GM12892 (cell line): ENCODE measurements at regions not wholly inside any gene's neighbourhood (a gene's known extent, or its start where the extent isn't known, plus 50 kb on each side); places are given as distances from the start of the nearest gene placed in this dataset.

ENCODE experiments used
- DNase-seq: peaks from one replicate; pipeline ENCODE4 v3.0.0; 2011; ENCODE audit not compliant: insufficient read length
- FAIRE-seq: peaks from 2 replicates; lab custom pipeline; 2011; peaks lifted over from hg19 to GRCh38; lab: Jason Lieb, UNC
- POLR2A ChIP-seq: IDR thresholded peaks from 2 replicates; pipeline ENCODE4 v1.6.1; 2011; ENCODE audit warnings: low read depth, low read length, control low read depth
- POLR2AphosphoS5 ChIP-seq: IDR thresholded peaks from 2 replicates; pipeline ENCODE4 v1.6.1; 2011; ENCODE audit warnings: low read depth, low read length, control low read depth
- TAF1 ChIP-seq: IDR thresholded peaks from 2 replicates; pipeline ENCODE4 v1.6.1; 2011; ENCODE audit warnings: low read depth, mild to moderate bottlenecking, control low read depth, low read length, borderline replicate concordance

DNA sequence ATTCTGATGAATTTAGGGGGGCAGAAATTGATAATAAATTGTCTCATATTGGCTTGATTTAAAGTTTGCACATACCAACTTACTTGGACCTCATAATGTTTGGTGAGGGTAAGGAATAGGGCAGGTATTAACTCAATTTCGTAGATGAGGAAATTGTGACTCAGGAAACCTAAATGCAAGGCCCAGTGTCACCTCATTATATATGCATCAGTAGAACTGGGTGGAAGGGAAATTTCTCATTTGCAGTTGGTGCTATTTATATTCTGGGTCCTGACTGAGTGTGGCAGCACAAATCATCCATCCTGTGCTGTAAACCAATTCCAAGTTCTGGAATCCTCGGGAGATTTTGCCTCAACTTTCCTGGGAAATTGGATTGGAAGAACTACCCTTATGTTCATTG, 103.0 kb downstream of the SPATA31D1 start:
- FAIRE-seq (no peak), DNase-seq (no peak)
- no peak for TF ChIP-seq TAF1
- no peak for TF ChIP-seq POLR2A
- no peak for TF ChIP-seq POLR2AphosphoS5

DNA sequence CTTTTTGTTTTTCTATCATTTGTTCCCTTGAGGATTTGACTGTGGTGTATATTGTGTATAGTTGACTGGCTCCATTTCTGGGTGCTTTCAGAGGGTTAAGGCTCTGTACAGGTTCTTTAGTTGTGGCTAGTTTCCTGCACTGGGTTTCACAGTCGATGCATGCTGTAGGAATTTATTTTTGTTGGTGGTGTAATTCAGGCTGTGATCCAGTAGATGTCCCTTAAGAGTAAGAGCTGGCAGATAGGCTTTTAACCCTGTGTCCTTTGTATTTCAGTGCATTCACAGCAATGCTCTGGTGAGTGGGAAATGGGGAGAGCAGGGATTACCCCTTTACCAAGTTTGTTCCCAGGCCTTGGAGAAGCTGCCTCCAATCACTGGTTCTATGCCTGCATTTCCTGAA, 112.9 kb downstream of the SPATA31D1 start:
- DNase-seq, result no peak
- no peak for FAIRE-seq
- TF ChIP-seq TAF1, result no peak
- TF ChIP-seq POLR2AphosphoS5, result no peak
- no peak for TF ChIP-seq POLR2A

DNA sequence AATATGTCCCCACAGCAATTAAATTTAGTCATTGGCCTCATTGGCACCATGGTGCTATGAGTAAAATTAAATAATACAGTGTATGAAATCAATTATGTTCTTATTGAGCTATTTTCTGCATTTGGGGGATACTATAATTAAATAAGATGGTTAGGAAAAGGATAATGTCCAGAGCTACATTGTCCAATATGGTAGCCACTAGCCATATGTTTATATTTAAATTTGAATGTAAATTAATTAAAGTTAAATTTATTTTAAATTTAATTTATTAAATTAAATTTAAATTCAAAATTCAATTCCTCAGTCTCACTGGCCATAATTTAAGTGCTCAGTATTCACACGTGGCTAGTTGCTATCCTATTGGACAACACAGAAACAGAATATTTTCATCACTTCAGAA, 115.7 kb downstream of the SPATA31D1 start:
- FAIRE-seq, result no peak
- TF ChIP-seq POLR2A, result no peak
- DNase-seq, result no peak

DNA sequence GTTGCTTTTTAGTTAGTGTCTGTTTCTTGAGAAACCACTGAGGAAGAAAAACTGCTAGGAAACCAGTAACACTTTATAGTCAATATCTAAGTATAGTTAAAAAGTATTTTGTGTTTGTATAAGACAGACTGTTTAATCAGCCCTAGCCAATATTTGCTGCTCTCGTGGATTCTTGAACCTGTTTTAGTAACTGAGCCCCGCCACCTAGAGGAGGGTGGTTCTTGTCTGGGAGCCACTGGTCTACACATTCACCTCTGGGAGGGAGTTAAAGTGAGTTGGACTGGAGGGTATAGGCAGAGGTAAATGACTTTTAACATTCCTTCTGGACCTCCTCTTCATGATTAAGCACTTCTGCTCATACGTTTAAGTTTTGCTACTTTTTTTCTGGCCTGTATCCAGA, 117.2 kb downstream of the SPATA31D1 start:
- no peak for TF ChIP-seq POLR2A
- TF ChIP-seq TAF1, result no peak
- no peak for TF ChIP-seq POLR2AphosphoS5
- FAIRE-seq (no peak), DNase-seq (no peak)

DNA sequence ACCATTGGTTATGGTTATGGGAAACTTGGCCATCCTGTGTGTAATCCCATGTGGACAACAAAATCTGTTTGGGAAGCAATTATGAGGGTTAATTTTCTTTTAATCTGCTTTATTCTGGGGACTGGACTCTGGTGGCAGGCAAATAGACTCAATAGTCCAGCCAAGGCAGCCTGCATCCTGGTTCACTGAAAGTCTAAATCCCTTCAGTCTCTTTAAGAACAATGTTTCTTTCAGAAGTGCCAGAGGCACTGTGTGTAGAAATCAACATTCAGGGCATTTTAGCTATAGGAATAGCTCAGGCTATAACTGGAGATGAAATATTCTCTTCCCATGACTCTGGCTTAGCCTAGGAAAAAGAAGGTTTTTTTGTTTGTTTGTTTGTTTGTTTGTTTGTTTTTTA, 118.0 kb downstream of the SPATA31D1 start:
- no peak for DNase-seq
- FAIRE-seq, result no peak
- no peak for TF ChIP-seq POLR2A
- no peak for TF ChIP-seq TAF1
- TF ChIP-seq POLR2AphosphoS5, result no peak

DNA sequence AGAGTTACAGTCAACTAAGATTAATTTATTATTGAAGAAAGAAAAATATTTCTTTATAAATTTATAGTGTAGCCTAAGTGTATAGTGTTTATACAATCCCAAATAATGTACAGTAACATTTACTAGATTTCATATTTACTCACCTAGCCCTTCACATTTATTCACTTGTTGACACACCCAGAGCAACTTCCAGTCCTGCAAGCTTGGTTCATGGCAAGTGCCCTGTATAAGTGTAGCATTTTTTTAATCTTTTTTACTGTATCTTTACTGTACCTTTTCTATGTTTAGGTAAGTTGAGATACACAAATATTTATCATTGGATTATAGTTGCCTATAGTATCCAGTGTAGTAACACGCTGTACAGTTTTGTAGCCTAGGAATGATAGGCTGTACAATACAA, 119.9 kb downstream of the SPATA31D1 start:
- TF ChIP-seq POLR2AphosphoS5 (no peak), POLR2A (no peak), TAF1 (no peak)
- FAIRE-seq (no peak), DNase-seq (no peak)

DNA sequence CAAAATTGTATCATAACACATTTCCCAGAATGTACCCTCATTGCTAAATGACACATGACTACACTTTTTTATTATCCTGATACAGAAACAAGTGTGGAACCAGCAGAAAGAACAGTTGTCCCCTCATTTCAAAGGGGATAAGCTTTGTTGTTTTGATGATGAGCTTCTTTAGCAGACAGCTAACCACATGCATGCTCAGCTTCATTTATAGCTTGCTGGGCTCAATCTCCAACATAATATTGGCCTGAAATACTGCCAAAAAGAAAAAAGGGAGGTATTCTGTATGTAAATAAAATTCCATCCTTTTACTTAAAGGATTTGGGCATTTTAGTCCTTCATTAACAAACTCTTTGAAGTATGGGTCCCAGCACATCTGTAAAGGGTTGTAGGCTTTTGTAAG, 120.4 kb downstream of the SPATA31D1 start:
- DNase-seq, result no peak
- FAIRE-seq, result no peak
- TF ChIP-seq POLR2AphosphoS5 (no peak), POLR2A (no peak), TAF1 (no peak)

DNA sequence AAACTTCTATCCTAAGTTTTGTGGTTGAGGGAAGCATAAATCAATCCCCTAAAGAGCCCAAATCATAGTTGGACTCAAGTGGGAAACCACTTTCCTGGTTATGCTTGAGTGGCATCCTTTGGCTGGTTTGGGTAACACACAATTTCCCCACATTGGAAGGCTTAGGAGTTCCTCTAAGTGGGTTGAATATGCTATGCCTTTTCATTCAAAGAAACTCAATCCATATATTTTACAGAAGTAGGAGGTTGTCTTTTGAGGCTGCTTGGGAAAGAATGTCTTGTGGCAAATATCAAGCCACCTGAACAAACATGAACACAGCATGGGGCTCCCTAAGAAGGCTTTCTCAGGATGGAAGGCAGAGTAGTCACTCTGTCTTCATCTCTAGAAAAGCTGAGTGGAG, 121.1 kb downstream of the SPATA31D1 start:
- DNase-seq (no peak), FAIRE-seq (no peak)

DNA sequence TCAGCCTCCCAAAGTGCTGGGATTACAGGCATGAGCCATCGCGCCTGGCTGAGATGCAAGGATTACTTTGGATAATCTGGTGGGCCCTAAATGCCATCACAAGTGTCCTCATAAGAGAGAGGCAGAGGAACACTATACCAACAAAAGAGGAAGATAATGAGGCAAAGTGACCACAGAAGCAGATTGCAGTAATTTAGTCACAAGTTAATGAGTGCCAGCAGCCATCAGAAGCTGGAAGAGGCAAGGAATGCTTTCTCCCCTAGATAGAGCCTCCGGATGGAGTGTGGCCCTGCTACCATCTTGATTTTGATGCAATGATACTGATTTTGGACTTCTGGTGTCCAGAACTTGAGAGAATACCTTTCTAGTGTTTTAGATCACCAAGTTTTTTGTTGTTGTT, 122.3 kb downstream of the SPATA31D1 start:
- FAIRE-seq (no peak), DNase-seq (no peak)
- TF ChIP-seq POLR2AphosphoS5 (no peak), POLR2A (no peak), TAF1 (no peak)

More for the DNA sequence above, 121.1 kb downstream of the SPATA31D1 start:
- TF ChIP-seq POLR2A (no peak), POLR2AphosphoS5 (no peak), TAF1 (no peak)

DNA sequence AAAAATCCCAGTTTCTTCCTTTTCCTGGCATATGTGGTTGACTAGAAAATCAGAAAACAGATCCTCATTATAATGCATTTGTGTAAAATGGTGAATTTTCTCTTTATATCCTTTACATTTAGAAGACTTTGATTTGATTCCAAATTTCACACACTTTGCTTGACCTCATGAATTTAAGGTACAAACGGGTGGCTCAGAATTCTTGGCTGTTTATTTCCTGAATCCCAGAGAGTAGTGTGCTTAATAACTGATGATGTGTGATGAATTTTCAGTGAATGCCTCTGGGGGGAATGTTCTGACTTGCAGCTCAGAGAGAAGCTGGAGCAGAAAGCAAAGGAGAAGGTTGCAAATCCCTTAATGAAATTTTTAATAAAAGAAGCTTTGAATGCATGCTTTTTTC, 126.8 kb downstream of the SPATA31D1 start:
- DNase-seq (no peak), FAIRE-seq (no peak)
- TF ChIP-seq POLR2AphosphoS5 (no peak), POLR2A (no peak), TAF1 (no peak)

DNA sequence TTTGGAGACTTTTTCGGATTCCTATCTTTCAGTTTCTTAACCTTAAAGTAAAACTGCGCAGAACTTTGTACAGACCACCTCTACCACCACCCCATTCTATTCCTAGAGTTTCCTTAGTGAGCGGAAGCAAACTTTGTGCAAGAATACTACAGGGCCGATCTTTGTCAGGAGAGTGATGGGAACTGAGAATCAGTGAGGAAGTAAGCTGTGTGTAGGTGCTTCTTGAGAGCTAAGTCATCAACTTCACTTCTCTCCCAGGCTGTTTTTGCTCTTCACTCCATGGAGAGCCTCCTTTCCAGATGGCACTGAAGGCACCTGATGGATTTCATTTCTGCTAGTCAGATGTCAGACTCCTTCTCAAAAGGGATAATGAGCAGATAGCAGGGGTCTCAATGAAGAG, 127.3 kb downstream of the SPATA31D1 start:
- FAIRE-seq (no peak), DNase-seq (no peak)
- TF ChIP-seq TAF1, result no peak
- no peak for TF ChIP-seq POLR2AphosphoS5
- no peak for TF ChIP-seq POLR2A

DNA sequence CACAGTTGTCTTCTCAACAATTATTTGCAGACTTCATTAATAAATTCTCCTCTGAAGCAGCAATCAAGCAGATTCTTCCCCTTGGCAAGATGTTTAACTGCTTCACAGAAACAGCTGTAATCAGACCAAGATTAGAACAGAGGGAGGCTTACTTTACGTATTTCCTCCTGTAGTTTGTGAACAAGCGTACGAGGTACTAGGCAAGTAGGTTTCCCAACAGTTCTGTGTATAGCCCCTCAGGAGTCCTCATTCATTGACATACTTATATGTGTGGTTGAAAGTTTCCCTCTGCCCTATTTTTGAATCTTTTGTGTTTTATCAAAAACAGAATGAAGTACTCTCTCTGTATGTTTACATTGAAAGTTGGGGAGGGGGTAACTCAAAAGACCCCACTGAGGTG, 128.0 kb downstream of the SPATA31D1 start:
- DNase-seq (no peak), FAIRE-seq (no peak)
- TF ChIP-seq TAF1 (no peak), POLR2AphosphoS5 (no peak), POLR2A (no peak)
